ENCODE measurements at regions not wholly inside any gene's neighbourhood (a gene's known extent, or its start where the extent isn't known, plus 50 kb on each side); places are given as distances from the start of the nearest gene placed in this dataset.

- no peak for FAIRE-seq
These were observed 205.0 kb upstream of the ADRA1D start for GRCh38 chr20:4454111-4454510.

GRCh38 chr20:4453359-4453758 lies 204.3 kb upstream of the ADRA1D start:
- TF ChIP-seq CTCF (IDR thresholded peaks at IDR 0.05; ENCODE audit: insufficient read depth, missing control alignments): no peak
- DNase-seq (ENCODE audit: insufficient read length, low spot score): no peak
- no peak for FAIRE-seq

More at GRCh38 chr20:4454111-4454510, 205.0 kb upstream of the ADRA1D start:
- no peak for TF ChIP-seq CTCF (IDR thresholded peaks at IDR 0.05; ENCODE audit: insufficient read depth, missing control alignments)
- no peak for DNase-seq (ENCODE audit: insufficient read length, low spot score)

GRCh38 chr20:4451487-4452081 lies 202.5 kb upstream of the ADRA1D start:
- FAIRE-seq (no peak), DNase-seq (ENCODE audit: insufficient read length, low spot score) (no peak)
- no peak for TF ChIP-seq CTCF (IDR thresholded peaks at IDR 0.05; ENCODE audit: insufficient read depth, missing control alignments)

- FAIRE-seq (no peak), DNase-seq (ENCODE audit: insufficient read length, low spot score) (no peak)
- no peak for TF ChIP-seq CTCF (IDR thresholded peaks at IDR 0.05; ENCODE audit: insufficient read depth, missing control alignments)
These were observed 201.0 kb upstream of the ADRA1D start for GRCh38 chr20:4449957-4450715.

- FAIRE-seq (no peak), DNase-seq (ENCODE audit: insufficient read length, low spot score) (no peak)
- no peak for TF ChIP-seq CTCF (IDR thresholded peaks at IDR 0.05; ENCODE audit: insufficient read depth, missing control alignments)
These were observed 196.7 kb upstream of the ADRA1D start for GRCh38 chr20:4445784-4446183.

- DNase-seq (ENCODE audit: insufficient read length, low spot score): no peak
- no peak for FAIRE-seq
These were observed 196.2 kb upstream of the ADRA1D start for GRCh38 chr20:4445331-4445730.

More at GRCh38 chr20:4445331-4445730, 196.2 kb upstream of the ADRA1D start:
- TF ChIP-seq CTCF (IDR thresholded peaks at IDR 0.05; ENCODE audit: insufficient read depth, missing control alignments): no peak
